Endothelial cell of hepatic sinusoid (primary cell): ENCODE measurements at regions not wholly inside any gene's neighbourhood (a gene's known extent, or its start where the extent isn't known, plus 50 kb on each side); places are given as distances from the start of the nearest gene placed in this dataset.

Experiments used
- in situ Hi-C: cut with HindIII; loops from 2 replicates; pipeline ENCODE4 v1.10.0; 2017; ENCODE audit warnings: low sequenced_read_pairs

- in situ Hi-C loops, result loop anchor here (25.0 kb wide), 1 partner anchor 610 kb away; no protein-coding TSS in a partner anchor
These were observed 160.8 kb downstream of the FBXO8 start for GRCh38 chr4:174122705-174123104.

- in situ Hi-C loops, result loop anchor here (25.0 kb wide), 1 partner anchor 608 kb away; no protein-coding TSS in a partner anchor
These were observed 162.8 kb downstream of the FBXO8 start for GRCh38 chr4:174120446-174121295.

- in situ Hi-C loops, result loop anchor here (25.0 kb wide), 1 partner anchor 608 kb away; no protein-coding TSS in a partner anchor
These were observed 163.6 kb downstream of the FBXO8 start for GRCh38 chr4:174119830-174120229.

- in situ Hi-C loops, result loop anchor here (25.0 kb wide), 1 partner anchor 607 kb away; no protein-coding TSS in a partner anchor
These were observed 164.4 kb downstream of the FBXO8 start for GRCh38 chr4:174119051-174119450.

GRCh38 chr4:174118171-174118570 is 165.3 kb downstream of the FBXO8 start:
- in situ Hi-C loops, result loop anchor here (25.0 kb wide), 1 partner anchor 606 kb away; no protein-coding TSS in a partner anchor

GRCh38 chr4:174117445-174117844 is 166.0 kb downstream of the FBXO8 start:
- in situ Hi-C loops, result loop anchor here (25.0 kb wide), 1 partner anchor 605 kb away; no protein-coding TSS in a partner anchor

GRCh38 chr4:174116021-174116420 is 167.4 kb downstream of the FBXO8 start:
- in situ Hi-C loops, result loop anchor here (25.0 kb wide), 1 partner anchor 604 kb away; no protein-coding TSS in a partner anchor

GRCh38 chr4:174111422-174111821 is 172.0 kb downstream of the FBXO8 start:
- in situ Hi-C loops, result loop anchor here (25.0 kb wide), 1 partner anchor 599 kb away; no protein-coding TSS in a partner anchor

GRCh38 chr4:174110180-174110579 is 173.3 kb downstream of the FBXO8 start:
- in situ Hi-C loops, result loop anchor here (25.0 kb wide), 1 partner anchor 598 kb away; no protein-coding TSS in a partner anchor

- in situ Hi-C loops, result loop anchor here (25.0 kb wide), 1 partner anchor 596 kb away; no protein-coding TSS in a partner anchor
These were observed 175.6 kb downstream of the FBXO8 start for GRCh38 chr4:174107746-174108354.

- in situ Hi-C loops, result loop anchor here (25.0 kb wide), 1 partner anchor 593 kb away; no protein-coding TSS in a partner anchor
These were observed 178.3 kb downstream of the FBXO8 start for GRCh38 chr4:174105202-174105601.

GRCh38 chr4:174100910-174101309 is 182.6 kb downstream of the FBXO8 start:
- in situ Hi-C loops, result loop anchor here (25.0 kb wide), 1 partner anchor 589 kb away; no protein-coding TSS in a partner anchor

GRCh38 chr4:174099712-174100111 is 183.8 kb downstream of the FBXO8 start:
- in situ Hi-C loops, result loop anchor here (25.0 kb wide), 1 partner anchor 587 kb away; no protein-coding TSS in a partner anchor

GRCh38 chr4:174096999-174097398 is 186.5 kb downstream of the FBXO8 start:
- in situ Hi-C loops, result no loop called here

- in situ Hi-C loops, result no loop called here
These were observed 187.0 kb downstream of the FBXO8 start for GRCh38 chr4:174096456-174096855.

- in situ Hi-C loops, result no loop called here
These were observed 192.3 kb downstream of the FBXO8 start for GRCh38 chr4:174091130-174091529.

- in situ Hi-C loops, result no loop called here
These were observed 193.8 kb downstream of the FBXO8 start for GRCh38 chr4:174089711-174090110.

- in situ Hi-C loops, result no loop called here
These were observed 194.7 kb downstream of the FBXO8 start for GRCh38 chr4:174088795-174089194.

- in situ Hi-C loops, result no loop called here
These were observed 196.4 kb downstream of the FBXO8 start for GRCh38 chr4:174086829-174087799.

GRCh38 chr4:174084981-174085380 is 198.5 kb downstream of the FBXO8 start:
- in situ Hi-C loops, result no loop called here
